OCI-LY7 (cell line): ENCODE measurements at regions not wholly inside any gene's neighbourhood (a gene's known extent, or its start where the extent isn't known, plus 50 kb on each side); places are given as distances from the start of the nearest gene placed in this dataset.

Source experiments
- BruUV-seq: library from RNA; stranded (reverse); fragments of 400-500 nt; replicated peaks from 2 replicates; lab custom pipeline; 2021; lab: Mats Ljungman, UMichigan
- CTCF ChIA-PET: fragments of 300-600 bp; sonication (Branson Sonifier 250); formaldehyde crosslinking; loops from one replicate; lab custom pipeline; 2022; ENCODE audit warnings: antibody characterized with exemption; ENCODE audit not compliant: unreplicated experiment; lab: Charles Lee
- POLR2A ChIA-PET: fragments of 300-600 bp; sonication (Branson Sonifier 250); formaldehyde crosslinking; loops from one replicate; lab custom pipeline; 2022; ENCODE audit warnings: antibody characterized with exemption; lab: Charles Lee
- DNase-seq: peaks from one replicate; pipeline ENCODE4 v3.0.0-alpha.2; 2015; ENCODE audit warnings: low spot score
- H2AFZ ChIP-seq: fragments of 200-600 bp; sonication (generic), shearing (Covaris generic); 2 replicates; pipeline ENCODE4 v1.6.1; 2014; ENCODE audit warnings: mild to moderate bottlenecking, antibody characterized with exemption, low read length, moderate library complexity
- H3K27ac ChIP-seq: fragments of 200-600 bp; sonication (generic); 2 replicates; pipeline ENCODE4 v1.5.1; 2014; ENCODE audit warnings: mixed run types, low read depth, mild to moderate bottlenecking, moderate library complexity, low read length, inconsistent platforms; ENCODE audit not compliant: poor library complexity, severe bottlenecking
- H3K36me3 ChIP-seq: fragments of 200-600 bp; sonication (generic); 2 replicates; pipeline ENCODE4 v1.6.1; 2014; ENCODE audit warnings: mild to moderate bottlenecking, antibody characterized with exemption, low read length, moderate library complexity, mixed read lengths; ENCODE audit not compliant: insufficient read depth
- H3K4me1 ChIP-seq: fragments of 200-600 bp; sonication (generic); 2 replicates; pipeline ENCODE4 v1.5.1; 2014; ENCODE audit warnings: mild to moderate bottlenecking, low read length; ENCODE audit not compliant: insufficient read depth, poor library complexity, severe bottlenecking
- H3K4me2 ChIP-seq: fragments of 200-600 bp; sonication (generic); 2 replicates; pipeline ENCODE4 v1.6.1; 2014; ENCODE audit warnings: mild to moderate bottlenecking, low read length
- H3K4me3 ChIP-seq: fragments of 200-600 bp; sonication (generic); 2 replicates; pipeline ENCODE4 v1.5.1; 2014; ENCODE audit warnings: mild to moderate bottlenecking, low read depth, low read length; ENCODE audit not compliant: poor library complexity, severe bottlenecking
- H3K79me2 ChIP-seq: fragments of 200-600 bp; sonication (generic); 2 replicates; pipeline ENCODE4 v1.6.1; 2016; ENCODE audit warnings: low read depth, mild to moderate bottlenecking, low read length, moderate library complexity, mixed read lengths; ENCODE audit not compliant: insufficient read depth
- H3K9me2 ChIP-seq: fragments of 200-600 bp; sonication (generic); 2 replicates; pipeline ENCODE4 v1.6.1; 2016; ENCODE audit warnings: mild to moderate bottlenecking, low read length, mixed read lengths; ENCODE audit not compliant: insufficient read depth
- H3K9me3 ChIP-seq: fragments of 200-600 bp; sonication (generic); 2 replicates; pipeline ENCODE4 v1.6.1; 2014; ENCODE audit warnings: mild to moderate bottlenecking, mixed run types, low read length, mixed read lengths
- H4K20me1 ChIP-seq: fragments of 200-600 bp; sonication (generic); 2 replicates; pipeline ENCODE4 v1.6.1; 2014; ENCODE audit warnings: mild to moderate bottlenecking, antibody characterized with exemption, low read length, moderate library complexity, mixed read lengths; ENCODE audit not compliant: insufficient read depth
- EZH2phosphoT487 ChIP-seq: fragments of 200-600 bp; sonication (generic); IDR thresholded peaks from 2 replicates; pipeline ENCODE4 v1.6.1; 2018; ENCODE audit warnings: low read depth, borderline replicate concordance, mild to moderate bottlenecking, mixed run types, antibody characterized with exemption, low read length, moderate library complexity, mixed read lengths
- intact Hi-C: fragments of 100-400 bp; cut with micrococcal nuclease; formaldehyde crosslinking; loops from one replicate; pipeline ENCODE4 v1.10.0; 2022; ENCODE audit not compliant: unreplicated experiment
- TF ChIP-seq, protein P1 (sequence below): fragments of 200-600 bp; sonication (generic); conservative IDR thresholded peaks from 2 replicates; pipeline ENCODE4 v1.5.1; 2014; ENCODE audit warnings: mild to moderate bottlenecking, antibody characterized with exemption, low read length, moderate library complexity, mixed read lengths

DNA sequence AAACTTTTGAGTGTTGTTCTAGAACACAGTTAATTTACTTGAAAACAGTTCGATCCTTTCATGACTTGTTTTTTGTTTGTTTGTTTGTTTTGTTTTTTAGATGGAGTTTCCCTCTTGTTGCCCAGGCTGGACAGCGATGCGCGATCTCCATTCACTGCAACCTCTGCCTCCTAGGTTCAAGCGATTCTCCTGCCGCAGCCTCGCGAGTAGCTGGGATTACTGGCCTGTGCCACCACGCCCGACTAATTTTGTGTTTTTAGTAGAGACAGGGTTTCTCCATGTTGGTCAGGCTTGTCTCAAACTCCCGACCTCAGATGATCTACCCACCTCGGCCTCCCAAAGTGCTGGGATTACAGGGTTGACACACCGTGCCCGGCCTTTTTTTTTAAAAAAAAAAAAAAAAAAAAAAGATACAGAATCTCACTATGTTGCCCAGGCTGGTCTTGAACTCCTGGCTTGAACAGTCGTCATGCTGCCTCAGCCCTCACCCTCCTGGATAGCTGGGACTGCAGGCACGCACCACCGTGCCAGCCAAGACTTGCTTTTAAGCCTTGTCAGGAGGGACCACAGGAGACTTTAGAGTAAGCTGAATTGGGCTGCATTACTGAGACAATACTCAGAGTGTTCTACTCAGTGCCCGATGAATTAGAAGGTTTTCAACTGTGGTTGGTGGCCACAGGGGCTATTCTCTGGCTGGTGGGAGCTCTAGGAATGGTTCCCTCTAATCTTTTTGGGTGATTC lies 76.7 kb upstream of the SLC22A16 start:
- H3K9me2 ChIP-seq: no peaks in the 10 kb centered on the region
- no peaks in the 10 kb centered on the region for H3K36me3 ChIP-seq
- no peaks in the 10 kb centered on the region for H3K4me1 ChIP-seq
- DNase-seq: no peak
- no peak overlapping the region for H3K4me2 ChIP-seq
- no peak overlapping the region for H2AFZ ChIP-seq
- ChIA-PET CTCF (interaction anchor here (1.1 kb wide), 1 partner anchor 505 kb away, joined by 6 read pairs; no protein-coding TSS in a partner anchor), POLR2A (no interaction called here)
- TF ChIP-seq EZH2phosphoT487: no peak
- TF ChIP-seq, protein P1, sequence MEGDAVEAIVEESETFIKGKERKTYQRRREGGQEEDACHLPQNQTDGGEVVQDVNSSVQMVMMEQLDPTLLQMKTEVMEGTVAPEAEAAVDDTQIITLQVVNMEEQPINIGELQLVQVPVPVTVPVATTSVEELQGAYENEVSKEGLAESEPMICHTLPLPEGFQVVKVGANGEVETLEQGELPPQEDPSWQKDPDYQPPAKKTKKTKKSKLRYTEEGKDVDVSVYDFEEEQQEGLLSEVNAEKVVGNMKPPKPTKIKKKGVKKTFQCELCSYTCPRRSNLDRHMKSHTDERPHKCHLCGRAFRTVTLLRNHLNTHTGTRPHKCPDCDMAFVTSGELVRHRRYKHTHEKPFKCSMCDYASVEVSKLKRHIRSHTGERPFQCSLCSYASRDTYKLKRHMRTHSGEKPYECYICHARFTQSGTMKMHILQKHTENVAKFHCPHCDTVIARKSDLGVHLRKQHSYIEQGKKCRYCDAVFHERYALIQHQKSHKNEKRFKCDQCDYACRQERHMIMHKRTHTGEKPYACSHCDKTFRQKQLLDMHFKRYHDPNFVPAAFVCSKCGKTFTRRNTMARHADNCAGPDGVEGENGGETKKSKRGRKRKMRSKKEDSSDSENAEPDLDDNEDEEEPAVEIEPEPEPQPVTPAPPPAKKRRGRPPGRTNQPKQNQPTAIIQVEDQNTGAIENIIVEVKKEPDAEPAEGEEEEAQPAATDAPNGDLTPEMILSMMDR: no peak
- H4K20me1 ChIP-seq: no peaks in the 10 kb centered on the region
- 0 out of 2 replicates have a peak, but pooled peaks cover 5% of the 10 kb centered on the region for H3K9me3 ChIP-seq
- no peak overlapping the region for H3K4me3 ChIP-seq
- H3K27ac ChIP-seq: no peak overlapping the region
- no TSS peak for BruUV-seq
- intact Hi-C loops: no loop called here
- H3K79me2 ChIP-seq: no peaks in the 10 kb centered on the region

DNA sequence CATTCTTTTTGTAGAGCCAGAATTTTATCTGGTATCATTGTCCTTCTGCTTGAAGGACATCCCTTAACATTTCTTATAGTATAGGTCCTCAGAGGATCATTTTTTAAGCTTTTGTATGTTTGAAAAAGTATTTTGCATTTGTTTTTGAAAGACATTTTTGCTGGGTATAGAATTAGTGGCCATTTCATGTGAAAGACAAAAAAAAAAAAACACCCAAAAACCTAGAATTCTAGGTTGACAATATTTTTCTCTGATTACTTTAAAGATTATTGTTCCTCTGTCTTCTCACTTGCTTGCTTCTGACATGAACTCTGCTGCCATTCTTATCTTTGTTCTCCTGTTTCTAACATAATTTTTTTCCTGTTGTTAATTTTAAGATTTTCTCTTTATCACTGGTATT lies 75.7 kb upstream of the SLC22A16 start:
- Histone ChIP-seq H2AFZ (no peak overlapping the region), H3K9me3 (0 out of 2 replicates have a peak, but pooled peaks cover 5% of the 10 kb centered on the region), H3K79me2 (no peaks in the 10 kb centered on the region), H3K4me3 (no peak overlapping the region), H4K20me1 (no peaks in the 10 kb centered on the region), H3K4me2 (no peak overlapping the region), H3K36me3 (no peaks in the 10 kb centered on the region), H3K9me2 (no peaks in the 10 kb centered on the region), H3K27ac (no peak overlapping the region), H3K4me1 (no peaks in the 10 kb centered on the region)
- TF ChIP-seq, protein P1: no peak
- no peak for TF ChIP-seq EZH2phosphoT487
- intact Hi-C loops: no loop called here
- DNase-seq: no peak
- no TSS peak for BruUV-seq
- POLR2A ChIA-PET: no interaction called here
- CTCF ChIA-PET: no interaction called here

DNA sequence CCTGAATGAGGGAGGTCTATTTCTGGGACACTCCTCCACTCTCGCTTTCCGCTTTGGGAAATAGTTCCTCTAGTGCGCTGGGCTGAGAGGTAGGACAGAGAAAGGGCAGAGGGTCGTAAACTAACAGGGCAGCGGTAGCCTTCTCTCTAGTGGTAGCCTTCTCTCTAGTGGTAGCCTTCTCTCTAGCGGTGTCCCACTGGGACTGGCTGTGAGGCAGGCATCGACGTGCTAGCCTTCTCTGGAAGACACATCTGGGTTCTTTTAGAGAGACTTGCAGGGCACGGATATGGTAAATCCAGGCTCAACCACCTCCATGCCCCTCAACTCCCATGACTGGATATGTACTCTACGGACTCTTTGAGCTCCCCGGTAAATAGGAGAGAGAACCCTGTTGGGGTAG lies 74.7 kb upstream of the SLC22A16 start:
- H3K9me3 ChIP-seq: 0 out of 2 replicates have a peak, but pooled peaks cover 5% of the 10 kb centered on the region
- ChIA-PET CTCF (no interaction called here), POLR2A (no interaction called here)
- no peaks in the 10 kb centered on the region for H4K20me1 ChIP-seq
- DNase-seq: no peak
- no peak overlapping the region for H3K4me3 ChIP-seq
- H3K79me2 ChIP-seq: no peaks in the 10 kb centered on the region
- BruUV-seq: no TSS peak
- H3K9me2 ChIP-seq: no peaks in the 10 kb centered on the region
- no peak overlapping the region for H3K27ac ChIP-seq
- H3K4me1 ChIP-seq: no peaks in the 10 kb centered on the region
- H2AFZ ChIP-seq: no peak overlapping the region
- no peaks in the 10 kb centered on the region for H3K36me3 ChIP-seq
- no peak overlapping the region for H3K4me2 ChIP-seq
- no peak for TF ChIP-seq EZH2phosphoT487
- TF ChIP-seq, protein P1: no peak
- intact Hi-C loops: no loop called here
